ENCODE measurements at regions not wholly inside any gene's neighbourhood (a gene's known extent, or its start where the extent isn't known, plus 50 kb on each side); places are given as distances from the start of the nearest gene placed in this dataset.
"Not testable (repeated sequence)": the region's sequence is repeated elsewhere in the genome, so short reads cannot be mapped to it uniquely, and the experiment has no call there.

GRCh38 chr9:78091731-78092130 lies 60.1 kb upstream of the GNAQ start:
- TF ChIP-seq, protein P1, sequence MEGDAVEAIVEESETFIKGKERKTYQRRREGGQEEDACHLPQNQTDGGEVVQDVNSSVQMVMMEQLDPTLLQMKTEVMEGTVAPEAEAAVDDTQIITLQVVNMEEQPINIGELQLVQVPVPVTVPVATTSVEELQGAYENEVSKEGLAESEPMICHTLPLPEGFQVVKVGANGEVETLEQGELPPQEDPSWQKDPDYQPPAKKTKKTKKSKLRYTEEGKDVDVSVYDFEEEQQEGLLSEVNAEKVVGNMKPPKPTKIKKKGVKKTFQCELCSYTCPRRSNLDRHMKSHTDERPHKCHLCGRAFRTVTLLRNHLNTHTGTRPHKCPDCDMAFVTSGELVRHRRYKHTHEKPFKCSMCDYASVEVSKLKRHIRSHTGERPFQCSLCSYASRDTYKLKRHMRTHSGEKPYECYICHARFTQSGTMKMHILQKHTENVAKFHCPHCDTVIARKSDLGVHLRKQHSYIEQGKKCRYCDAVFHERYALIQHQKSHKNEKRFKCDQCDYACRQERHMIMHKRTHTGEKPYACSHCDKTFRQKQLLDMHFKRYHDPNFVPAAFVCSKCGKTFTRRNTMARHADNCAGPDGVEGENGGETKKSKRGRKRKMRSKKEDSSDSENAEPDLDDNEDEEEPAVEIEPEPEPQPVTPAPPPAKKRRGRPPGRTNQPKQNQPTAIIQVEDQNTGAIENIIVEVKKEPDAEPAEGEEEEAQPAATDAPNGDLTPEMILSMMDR (IDR thresholded peaks at IDR 0.05) = no peak
- Histone ChIP-seq H3K4me3 (no peak overlapping the region), H3K9me3 (no peaks in the 10 kb centered on the region), H3K27ac (no peak overlapping the region), H3K36me3 (no peaks in the 10 kb centered on the region), H3K4me1 (no peaks in the 10 kb centered on the region), H3K27me3 (no peaks in the 10 kb centered on the region)
- DNase-seq = no peak
- intact Hi-C loops (cut with DNase I; ENCODE audit: low total_unique reads) = no loop called here

DNA sequence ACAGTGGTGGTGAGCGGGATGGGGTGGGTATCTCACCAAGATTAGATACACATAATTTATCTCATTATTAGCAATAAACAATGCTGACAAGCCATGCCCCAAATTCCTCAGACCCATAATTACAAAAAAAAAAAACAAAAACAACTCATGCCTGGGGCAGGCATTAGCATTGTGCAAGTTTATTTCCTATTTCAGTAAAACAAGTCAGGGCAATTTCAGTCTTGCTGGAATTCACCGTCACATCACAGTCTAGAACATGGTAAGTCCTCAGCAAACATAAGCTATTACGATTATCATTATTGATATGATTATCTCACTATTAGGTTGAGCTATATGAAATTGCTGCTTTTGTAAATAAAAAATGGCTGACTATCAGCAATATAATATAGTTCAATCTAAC lies 57.5 kb upstream of the GNAQ start:
- Histone ChIP-seq H3K9me3 (no peaks in the 10 kb centered on the region), H3K4me3 (no peak overlapping the region), H3K27me3 (no peaks in the 10 kb centered on the region), H3K27ac (no peak overlapping the region), H3K36me3 (no peaks in the 10 kb centered on the region), H3K4me1 (no peaks in the 10 kb centered on the region)
- TF ChIP-seq, protein P1 (IDR thresholded peaks at IDR 0.05) = no peak
- DNase-seq = no peak
- intact Hi-C loops (cut with DNase I; ENCODE audit: low total_unique reads) = no loop called here

GRCh38 chr9:78088190-78088589 lies 56.6 kb upstream of the GNAQ start:
- H3K36me3 ChIP-seq; H3K9me3 ChIP-seq; intact Hi-C loops (cut with DNase I; ENCODE audit: low total_unique reads); H3K27me3 ChIP-seq; H3K27ac ChIP-seq; H3K4me3 ChIP-seq; DNase-seq; H3K4me1 ChIP-seq: not testable (repeated sequence)

Data from tibial artery (tissue), 4 donors.